ENCODE measurements at regions not wholly inside any gene's neighbourhood (a gene's known extent, or its start where the extent isn't known, plus 50 kb on each side); places are given as distances from the start of the nearest gene placed in this dataset.

- Mint-ChIP-seq H3K36me3 (ENCODE audit: low read depth) (no peaks in the 10 kb centered on the region), H3K27ac (no peak overlapping the region), H3K4me1 (ENCODE audit: low read depth) (no peaks in the 10 kb centered on the region), H3K9me3 (peaks cover 14% of the 10 kb centered on the region), H3K27me3 (ENCODE audit: low read depth) (no peaks in the 10 kb centered on the region), H3K4me3 (ENCODE audit: low read depth) (no peak overlapping the region)
- no peak for DNase-seq (ENCODE audit: low spot score)
- intact Hi-C loops (cut with micrococcal nuclease), result no loop called here
Measured at GRCh38 chr5:4087110-4087509, 491.5 kb downstream of the IRX1 start.

GRCh38 chr5:4089087-4089486 is 493.5 kb downstream of the IRX1 start:
- intact Hi-C loops (cut with micrococcal nuclease), result no loop called here
- Mint-ChIP-seq H3K36me3 (ENCODE audit: low read depth) (no peaks in the 10 kb centered on the region), H3K4me3 (ENCODE audit: low read depth) (no peak overlapping the region), H3K9me3 (peaks cover 20% of the 10 kb centered on the region), H3K27me3 (ENCODE audit: low read depth) (no peaks in the 10 kb centered on the region), H3K4me1 (ENCODE audit: low read depth) (no peaks in the 10 kb centered on the region), H3K27ac (no peak overlapping the region)
- DNase-seq (ENCODE audit: low spot score), result no peak

- no peak overlapping the region for H3K4me3 Mint-ChIP-seq (ENCODE audit: low read depth)
- no peaks in the 10 kb centered on the region for H3K4me1 Mint-ChIP-seq (ENCODE audit: low read depth)
- no peak overlapping the region for H3K27ac Mint-ChIP-seq
- no peaks in the 10 kb centered on the region for H3K36me3 Mint-ChIP-seq (ENCODE audit: low read depth)
- peaks cover 27% of the 10 kb centered on the region for H3K9me3 Mint-ChIP-seq
- H3K27me3 Mint-ChIP-seq (ENCODE audit: low read depth), result no peaks in the 10 kb centered on the region
- intact Hi-C loops (cut with micrococcal nuclease), result no loop called here
- DNase-seq (ENCODE audit: low spot score), result no peak
Measured at GRCh38 chr5:4093236-4093635, 497.6 kb downstream of the IRX1 start.

GRCh38 chr5:4093970-4094369 is 498.3 kb downstream of the IRX1 start:
- Mint-ChIP-seq H3K36me3 (ENCODE audit: low read depth) (no peaks in the 10 kb centered on the region), H3K4me3 (ENCODE audit: low read depth) (no peak overlapping the region), H3K9me3 (peaks cover 32% of the 10 kb centered on the region), H3K4me1 (ENCODE audit: low read depth) (no peaks in the 10 kb centered on the region), H3K27ac (no peak overlapping the region), H3K27me3 (ENCODE audit: low read depth) (no peaks in the 10 kb centered on the region)
- no peak for DNase-seq (ENCODE audit: low spot score)
- intact Hi-C loops (cut with micrococcal nuclease), result no loop called here

- Mint-ChIP-seq H3K9me3 (peaks cover 29% of the 10 kb centered on the region), H3K4me1 (ENCODE audit: low read depth) (no peaks in the 10 kb centered on the region), H3K36me3 (ENCODE audit: low read depth) (no peaks in the 10 kb centered on the region), H3K27me3 (ENCODE audit: low read depth) (no peaks in the 10 kb centered on the region), H3K27ac (no peak overlapping the region), H3K4me3 (ENCODE audit: low read depth) (no peak overlapping the region)
- no peak for DNase-seq (ENCODE audit: low spot score)
- intact Hi-C loops (cut with micrococcal nuclease), result no loop called here
Measured at GRCh38 chr5:4095918-4096630, 500.4 kb downstream of the IRX1 start.

- H3K4me1 Mint-ChIP-seq (ENCODE audit: low read depth), result no peaks in the 10 kb centered on the region
Measured at GRCh38 chr5:4097199-4097598, 501.6 kb downstream of the IRX1 start.

GRCh38 chr5:4098226-4098625 is 502.6 kb downstream of the IRX1 start:
- Mint-ChIP-seq H3K9me3 (peaks cover 23% of the 10 kb centered on the region), H3K27me3 (ENCODE audit: low read depth) (no peaks in the 10 kb centered on the region), H3K36me3 (ENCODE audit: low read depth) (no peaks in the 10 kb centered on the region), H3K4me3 (ENCODE audit: low read depth) (no peak overlapping the region), H3K27ac (no peak overlapping the region), H3K4me1 (ENCODE audit: low read depth) (no peaks in the 10 kb centered on the region)
- intact Hi-C loops (cut with micrococcal nuclease), result no loop called here
- no peak for DNase-seq (ENCODE audit: low spot score)

More at GRCh38 chr5:4097199-4097598, 501.6 kb downstream of the IRX1 start:
- Mint-ChIP-seq H3K36me3 (ENCODE audit: low read depth) (no peaks in the 10 kb centered on the region), H3K9me3 (peaks cover 27% of the 10 kb centered on the region), H3K27me3 (ENCODE audit: low read depth) (no peaks in the 10 kb centered on the region), H3K27ac (no peak overlapping the region), H3K4me3 (ENCODE audit: low read depth) (no peak overlapping the region)
- no peak for DNase-seq (ENCODE audit: low spot score)
- intact Hi-C loops (cut with micrococcal nuclease), result no loop called here

GRCh38 chr5:4099386-4099785 is 503.8 kb downstream of the IRX1 start:
- intact Hi-C loops (cut with micrococcal nuclease), result no loop called here
- Mint-ChIP-seq H3K27ac (no peak overlapping the region), H3K36me3 (ENCODE audit: low read depth) (no peaks in the 10 kb centered on the region), H3K27me3 (ENCODE audit: low read depth) (no peaks in the 10 kb centered on the region), H3K4me3 (ENCODE audit: low read depth) (no peak overlapping the region), H3K4me1 (ENCODE audit: low read depth) (no peaks in the 10 kb centered on the region), H3K9me3 (peaks cover 23% of the 10 kb centered on the region)
- DNase-seq (ENCODE audit: low spot score), result no peak

GRCh38 chr5:4100739-4101138 is 505.1 kb downstream of the IRX1 start:
- H3K27me3 Mint-ChIP-seq (ENCODE audit: low read depth), result no peaks in the 10 kb centered on the region
- no peak for DNase-seq (ENCODE audit: low spot score)
- no peak overlapping the region for H3K4me3 Mint-ChIP-seq (ENCODE audit: low read depth)
- no peak overlapping the region for H3K27ac Mint-ChIP-seq
- no peaks in the 10 kb centered on the region for H3K4me1 Mint-ChIP-seq (ENCODE audit: low read depth)
- H3K36me3 Mint-ChIP-seq (ENCODE audit: low read depth), result no peaks in the 10 kb centered on the region
- H3K9me3 Mint-ChIP-seq, result peaks cover 20% of the 10 kb centered on the region
- intact Hi-C loops (cut with micrococcal nuclease), result no loop called here

GRCh38 chr5:4101189-4101588 is 505.6 kb downstream of the IRX1 start:
- Mint-ChIP-seq H3K27me3 (ENCODE audit: low read depth) (no peaks in the 10 kb centered on the region), H3K27ac (no peak overlapping the region), H3K4me1 (ENCODE audit: low read depth) (no peaks in the 10 kb centered on the region), H3K36me3 (ENCODE audit: low read depth) (no peaks in the 10 kb centered on the region), H3K4me3 (ENCODE audit: low read depth) (no peak overlapping the region), H3K9me3 (peaks cover 20% of the 10 kb centered on the region)
- no peak for DNase-seq (ENCODE audit: low spot score)
- intact Hi-C loops (cut with micrococcal nuclease), result no loop called here

GRCh38 chr5:4104831-4105597 is 509.4 kb downstream of the IRX1 start:
- Mint-ChIP-seq H3K4me3 (ENCODE audit: low read depth) (no peak overlapping the region), H3K9me3 (peaks cover 5% of the 10 kb centered on the region), H3K36me3 (ENCODE audit: low read depth) (no peaks in the 10 kb centered on the region), H3K27ac (no peak overlapping the region), H3K4me1 (ENCODE audit: low read depth) (no peaks in the 10 kb centered on the region), H3K27me3 (ENCODE audit: low read depth) (no peaks in the 10 kb centered on the region)
- DNase-seq (ENCODE audit: low spot score), result no peak
- intact Hi-C loops (cut with micrococcal nuclease), result no loop called here

- H3K4me3 Mint-ChIP-seq (ENCODE audit: low read depth), result no peak overlapping the region
- intact Hi-C loops (cut with micrococcal nuclease), result no loop called here
- H3K27me3 Mint-ChIP-seq (ENCODE audit: low read depth), result no peaks in the 10 kb centered on the region
- H3K9me3 Mint-ChIP-seq, result peaks cover 5% of the 10 kb centered on the region
- H3K4me1 Mint-ChIP-seq (ENCODE audit: low read depth), result no peaks in the 10 kb centered on the region
- no peak for DNase-seq (ENCODE audit: low spot score)
- H3K27ac Mint-ChIP-seq, result no peak overlapping the region
- H3K36me3 Mint-ChIP-seq (ENCODE audit: low read depth), result no peaks in the 10 kb centered on the region
Measured at GRCh38 chr5:4108690-4109089, 513.1 kb downstream of the IRX1 start.

- H3K36me3 Mint-ChIP-seq (ENCODE audit: low read depth), result no peaks in the 10 kb centered on the region
Measured at GRCh38 chr5:4113426-4113825, 517.8 kb downstream of the IRX1 start.

More at GRCh38 chr5:4113426-4113825, 517.8 kb downstream of the IRX1 start:
- no peak for DNase-seq (ENCODE audit: low spot score)
- Mint-ChIP-seq H3K9me3 (no peaks in the 10 kb centered on the region), H3K4me3 (ENCODE audit: low read depth) (no peak overlapping the region), H3K27ac (no peak overlapping the region), H3K27me3 (ENCODE audit: low read depth) (no peaks in the 10 kb centered on the region), H3K4me1 (ENCODE audit: low read depth) (no peaks in the 10 kb centered on the region)
- intact Hi-C loops (cut with micrococcal nuclease), result no loop called here

Data from activated T-helper 2 cell treated with anti-CD3 and anti-CD28 coated beads, Interferon-gamma antibody, Interleukin-2, Interleukin-4, amounts not matched to agents 10 μg/mL and 5 μg/mL and 100 μg/mL, durations not matched to agents 14 hours and 24 hours and 36 hours (primary cell).